HEK293T (cell line): ENCODE measurements at regions not wholly inside any gene's neighbourhood (a gene's known extent, or its start where the extent isn't known, plus 50 kb on each side); places are given as distances from the start of the nearest gene placed in this dataset.

Source experiments
- CTCF ChIA-PET: fragments of 350-600 bp; formaldehyde crosslinking; extraction: SDS; loops from one replicate; lab custom pipeline; 2021; ENCODE audit warnings: antibody characterized with exemption, inconsistent platforms; lab: Yijun Ruan, JAX
- POLR2A ChIA-PET: fragments of 350-600 bp; formaldehyde crosslinking; extraction: SDS; loops from one replicate; lab custom pipeline; 2020; ENCODE audit warnings: antibody characterized with exemption, inconsistent platforms; lab: Yijun Ruan, JAX
- DNase-seq: peaks from one replicate; pipeline ENCODE4 v3.0.0; 2012; ENCODE audit warnings: mixed read lengths; ENCODE audit errors: extremely low spot score
- BHLHE40 ChIP-seq: fragments of 450-650 bp; IDR thresholded peaks from 2 replicates; pipeline ENCODE4 v1.6.1; 2016; ENCODE audit warnings: mild to moderate bottlenecking, moderate library complexity, borderline replicate concordance
- CTBP1 ChIP-seq: fragments of 450-650 bp; IDR thresholded peaks from 2 replicates; pipeline ENCODE4 v1.6.1; 2016; ENCODE audit warnings: borderline replicate concordance
- FOXA1 ChIP-seq: fragments of 450-650 bp; IDR thresholded peaks from 2 replicates; pipeline ENCODE4 v1.6.1; 2016; ENCODE audit warnings: mild to moderate bottlenecking
- FOXK2 ChIP-seq: fragments of 450-650 bp; IDR thresholded peaks from 2 replicates; pipeline ENCODE4 v1.6.1; 2016; ENCODE audit warnings: mild to moderate bottlenecking
- HDGF ChIP-seq: fragments of 450-650 bp; IDR thresholded peaks from 2 replicates; pipeline ENCODE4 v1.6.1; 2017; ENCODE audit warnings: antibody characterized with exemption, borderline replicate concordance
- L3MBTL2 ChIP-seq: fragments of 450-650 bp; conservative IDR thresholded peaks from 2 replicates; pipeline ENCODE4 v1.6.1; 2016; ENCODE audit warnings: mild to moderate bottlenecking
- NFRKB ChIP-seq: fragments of 450-650 bp; IDR thresholded peaks from 2 replicates; pipeline ENCODE4 v1.6.1; 2016; ENCODE audit warnings: mild to moderate bottlenecking, moderate library complexity
- PKNOX1 ChIP-seq: fragments of 450-650 bp; IDR thresholded peaks from 2 replicates; pipeline ENCODE4 v1.6.1; 2016
- SP1 ChIP-seq: fragments of 450-650 bp; IDR thresholded peaks from 2 replicates; pipeline ENCODE4 v1.6.1; 2017
- SUZ12 ChIP-seq: fragments of 450-650 bp; IDR thresholded peaks from 2 replicates; pipeline ENCODE4 v1.6.1; 2016; ENCODE audit warnings: mild to moderate bottlenecking
- TARDBP ChIP-seq: fragments of 450-650 bp; IDR thresholded peaks from 2 replicates; pipeline ENCODE4 v1.6.1; 2016
- ZNF384 ChIP-seq: fragments of 450-650 bp; IDR thresholded peaks from 2 replicates; pipeline ENCODE4 v1.6.1; 2016

GRCh38 chr10:118397391-118397790 is 55.3 kb upstream of the FAM204A start:
- ChIA-PET POLR2A (no interaction called here), CTCF (no interaction called here)

GRCh38 chr10:118395947-118396346 is 53.8 kb upstream of the FAM204A start:
- ChIA-PET POLR2A (no interaction called here), CTCF (interaction anchor here (0.6 kb wide), 1 partner anchor 9 kb away, joined by 3 read pairs; no protein-coding TSS in a partner anchor)
- TF ChIP-seq TARDBP (no peak), SUZ12 (no peak), NFRKB (no peak), BHLHE40 (no peak), CTBP1 (no peak), SP1 (no peak), L3MBTL2 (no peak), HDGF (no peak)
- DNase-seq: no peak

More at GRCh38 chr10:118397391-118397790, 55.3 kb upstream of the FAM204A start:
- no peak for DNase-seq
- no peak for TF ChIP-seq FOXA1

GRCh38 chr10:118394301-118395200 is 52.4 kb upstream of the FAM204A start:
- ChIA-PET POLR2A (no interaction called here), CTCF (no interaction called here)
- no peak for DNase-seq
- no peak; the same call in 1 of the 2 replicates for TF ChIP-seq PKNOX1
- TF ChIP-seq L3MBTL2: no peak
- TF ChIP-seq FOXK2: no peak
- TF ChIP-seq TARDBP: no peak
- no peak for TF ChIP-seq NFRKB
- no peak for TF ChIP-seq SUZ12
- no peak for TF ChIP-seq ZNF384
- no peak for TF ChIP-seq CTBP1
- no peak for TF ChIP-seq HDGF
- TF ChIP-seq FOXA1: no peak

GRCh38 chr10:118392761-118393160 is 50.6 kb upstream of the FAM204A start:
- no peak for DNase-seq
- ChIA-PET POLR2A (no interaction called here), CTCF (no interaction called here)
- TF ChIP-seq HDGF (no peak), L3MBTL2 (no peak)
